Pancreas (tissue), 10 donors: ENCODE measurements at regions not wholly inside any gene's neighbourhood (a gene's known extent, or its start where the extent isn't known, plus 50 kb on each side); places are given as distances from the start of the nearest gene placed in this dataset.
A peak's percentile ranks its signal among the peaks of the same experiment; 100 is the strongest.
"Not testable (repeated sequence)": the region's sequence is repeated elsewhere in the genome, so short reads cannot be mapped to it uniquely, and the experiment has no call there.

Experiments
- ATAC-seq, 4 donors: fragments of 200-7000 bp; cut with Tn5 transposase; one replicate each; pipeline versions ENCODE4 v1.8.0 to v1.9.1; 2020; ENCODE audit warnings: mild to moderate bottlenecking in 4 of 4, moderate library complexity in 4 of 4
- DNase-seq, 6 donors: peaks; one replicate each; pipeline ENCODE4 v3.0.0-alpha.2; 2020
- FAIRE-seq: peaks from 2 replicates; lab custom pipeline; 2012; peaks lifted over from hg19 to GRCh38; lab: Jason Lieb, UNC
- H3K27ac ChIP-seq, 4 donors: fragments of 200-600 bp; sonication (generic); 1 replicate in 3 of 4; 2 replicates in 1 of 4; pipeline versions ENCODE4 v1.5.0 to v1.8.0; 2020
- H3K27me3 ChIP-seq, 4 donors: fragments of 200-600 bp; one replicate each; pipeline ENCODE4 v1.8.0; 2021
- H3K36me3 ChIP-seq, 3 donors: fragments of 200-600 bp; sonication (generic) in 1 of 3; one replicate each; pipeline versions ENCODE4 v1.5.0 to v1.8.0; 2020 to 2021
- H3K4me1 ChIP-seq, 3 donors: fragments of 200-600 bp; one replicate each; pipeline ENCODE4 v1.8.0; 2021
- H3K4me3 ChIP-seq, 4 donors: fragments of 200-600 bp; sonication (generic) in 2 of 4; one replicate each; pipeline versions ENCODE4 v1.5.0 to v1.8.0; 2020 to 2021
- H3K9me3 ChIP-seq, 4 donors: fragments of 200-600 bp; one replicate each; pipeline ENCODE4 v1.8.0; 2021
- CTCF ChIP-seq, 4 donors: fragments of 200-600 bp; sonication (generic) in 3 of 4; IDR thresholded peaks; one replicate each; pipeline versions ENCODE4 v1.5.0 to v1.8.0; 2021; ENCODE audit warnings: antibody characterized with exemption in 4 of 4
- WGBS, 2 donors: extraction: QIAGEN DNeasy Blood & Tissue Kit; methylation state at CpG; one replicate each; pipeline ENCODE4 v1.1.7; 2013; 5-methylcytosine and 5-hydroxymethylcytosine counted together
- intact Hi-C, 3 donors: fragments of 100-400 bp; cut with DNase I; formaldehyde crosslinking; loops; one replicate each; pipeline versions ENCODE4 v1.11.1 to v1.14.2; 2022
- donor health status: healthy with polysubstance abuse.
- donor health status: DM: no; HTN: no; CAD: no; lungs with moderate emphysema.
- donor health status: DM: no; HTN: no; CAD: no.
- donor health status: control.
- donor health status: control.
- donor health status: Bipolar disorder and iron deficiency.
- donor health status: DM: yes; HTN: yes; CAD: no.
- donor health status: DM: no; HTN: no; CAD: no.
- donor health status: DM: no; HTN: no; CAD: no.
- donor health status: DM: yes; HTN: yes; CAD: no.

GRCh38 chrX:1853916-1854315 is 239.1 kb downstream of the ASMT start:
- Histone ChIP-seq H3K9me3 (no peaks in the 10 kb centered on the region), H3K4me3 (no peak overlapping the region), H3K27ac (no peak overlapping the region), H3K27me3 (no peaks in the 10 kb centered on the region), H3K4me1 (no peaks in the 10 kb centered on the region), H3K36me3 (no peaks in the 10 kb centered on the region)
- TF ChIP-seq CTCF (IDR thresholded peaks at IDR 0.05) = no peak
- ATAC-seq (no peak), DNase-seq (no peak), FAIRE-seq (no peak)
- intact Hi-C loops = no loop called here
- WGBS, 2 donors = 88 to 89% methylated on average over 3 of the region's 3 CpGs

- 84 to 92% methylated on average over 10 of the region's 10 CpGs for WGBS, 2 donors
- H3K27me3 ChIP-seq, H3K36me3 ChIP-seq, H3K27ac ChIP-seq, intact Hi-C loops, ATAC-seq, H3K4me1 ChIP-seq, FAIRE-seq, H3K9me3 ChIP-seq, H3K4me3 ChIP-seq: not testable (repeated sequence)
- peak in 1 of 6 donors; percentile 6 for DNase-seq
These were observed 240.0 kb downstream of the ASMT start for GRCh38 chrX:1854861-1855260.

- H3K27me3 ChIP-seq, intact Hi-C loops, ATAC-seq, H3K4me1 ChIP-seq, DNase-seq, H3K36me3 ChIP-seq, H3K9me3 ChIP-seq, FAIRE-seq, H3K4me3 ChIP-seq, H3K27ac ChIP-seq: not testable (repeated sequence)
- WGBS, 2 donors = 87 to 89% methylated on average over 5 of the region's 5 CpGs
These were observed 244.4 kb downstream of the ASMT start for GRCh38 chrX:1859266-1859665.

GRCh38 chrX:1860936-1861594 is 246.2 kb downstream of the ASMT start:
- FAIRE-seq = no peak
- Histone ChIP-seq H3K4me1 (no peaks in the 10 kb centered on the region), H3K4me3 (no peak overlapping the region), H3K27ac (no peak overlapping the region), H3K27me3 (no peaks in the 10 kb centered on the region), H3K9me3 (no peaks in the 10 kb centered on the region), H3K36me3 (no peaks in the 10 kb centered on the region)
- ATAC-seq = no peak
- no peak for DNase-seq
- intact Hi-C loops = no loop called here
- TF ChIP-seq CTCF (IDR thresholded peaks at IDR 0.05) = no peak
- WGBS, 2 donors = 63 to 70% methylated on average over 18 of the region's 18 CpGs

GRCh38 chrX:1863995-1864394 is 249.1 kb downstream of the ASMT start:
- WGBS, 2 donors = 93 to 96% methylated on average over 2 of the region's 2 CpGs
- H3K9me3 ChIP-seq, FAIRE-seq, H3K27ac ChIP-seq, intact Hi-C loops, ATAC-seq, H3K36me3 ChIP-seq, H3K4me3 ChIP-seq, DNase-seq, H3K4me1 ChIP-seq, H3K27me3 ChIP-seq: not testable (repeated sequence)

- H3K27ac ChIP-seq = no peak overlapping the region
- no peak for ATAC-seq
- H3K9me3 ChIP-seq = no peaks in the 10 kb centered on the region
- no peak for TF ChIP-seq CTCF (IDR thresholded peaks at IDR 0.05)
- H3K4me1 ChIP-seq = no peaks in the 10 kb centered on the region
- 39 to 47% methylated on average over 4 of the region's 4 CpGs for WGBS, 2 donors
- intact Hi-C loops = no loop called here
- no peak for FAIRE-seq
- DNase-seq = no peak
- no peaks in the 10 kb centered on the region for H3K27me3 ChIP-seq
- no peaks in the 10 kb centered on the region for H3K36me3 ChIP-seq
- H3K4me3 ChIP-seq = no peak overlapping the region
These were observed 255.6 kb downstream of the ASMT start for GRCh38 chrX:1870421-1870820.
